AG04450 (cell line): ENCODE measurements at regions not wholly inside any gene's neighbourhood (a gene's known extent, or its start where the extent isn't known, plus 50 kb on each side); places are given as distances from the start of the nearest gene placed in this dataset.

ENCODE experiments used
- CTCF ChIA-PET: fragments of 300-600, 350-600 bp; formaldehyde crosslinking; extraction: SDS; loops from one replicate; lab custom pipeline; 2022; ENCODE audit warnings: antibody characterized with exemption, inconsistent platforms; lab: Charles Lee
- POLR2A ChIA-PET: fragments of 350-600 bp; formaldehyde crosslinking; extraction: SDS; loops from one replicate; lab custom pipeline; 2021; ENCODE audit warnings: antibody characterized with exemption, inconsistent platforms; lab: Yijun Ruan, JAX
- DNase-seq: peaks from one replicate; pipeline ENCODE4 v3.0.0-alpha.2; 2011; ENCODE audit warnings: low read depth, low spot score
- H3K27ac ChIP-seq: one replicate; pipeline ENCODE4 v1.5.1; 2012; ENCODE audit warnings: low read depth, low read length, control low read depth
- H3K27me3 ChIP-seq: one replicate; pipeline ENCODE4 v1.6.0; 2012; ENCODE audit warnings: low read length; ENCODE audit not compliant: control insufficient read depth, insufficient read depth
- H3K4me3 ChIP-seq: 2 replicates; pipeline ENCODE4 v1.5.1; 2011; ENCODE audit warnings: mild to moderate bottlenecking, low read depth, low read length, control low read depth
- H3K9me3 ChIP-seq: 2 replicates; pipeline ENCODE4 v1.5.1; 2012; ENCODE audit warnings: low read length; ENCODE audit not compliant: control insufficient read depth, insufficient read depth
- TF ChIP-seq, protein P1 (sequence below): IDR thresholded peaks from 2 replicates; pipeline ENCODE4 v1.5.1; 2011; ENCODE audit warnings: low read depth, low read length, control low read depth, inconsistent platforms

DNA sequence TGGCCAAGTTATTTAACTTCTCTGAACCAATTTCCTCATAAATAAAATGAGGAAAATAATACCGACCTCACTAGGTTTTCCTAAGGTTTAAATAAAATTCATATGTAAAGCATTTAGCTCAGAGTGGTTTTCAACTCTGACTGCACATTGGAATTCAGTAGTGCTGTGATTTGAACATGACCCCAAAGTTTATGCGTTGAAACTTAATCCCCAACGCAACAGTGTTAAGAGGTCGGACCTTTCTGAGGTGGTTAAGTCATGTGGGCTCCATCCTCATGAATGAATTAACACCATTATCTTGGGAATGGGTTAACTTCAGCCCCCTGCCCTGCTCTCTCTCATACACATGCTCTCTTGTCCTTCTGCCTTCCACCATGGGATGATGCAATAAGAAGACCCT, 322.2 kb downstream of the AASDHPPT start:
- CTCF ChIA-PET = no interaction called here

DNA sequence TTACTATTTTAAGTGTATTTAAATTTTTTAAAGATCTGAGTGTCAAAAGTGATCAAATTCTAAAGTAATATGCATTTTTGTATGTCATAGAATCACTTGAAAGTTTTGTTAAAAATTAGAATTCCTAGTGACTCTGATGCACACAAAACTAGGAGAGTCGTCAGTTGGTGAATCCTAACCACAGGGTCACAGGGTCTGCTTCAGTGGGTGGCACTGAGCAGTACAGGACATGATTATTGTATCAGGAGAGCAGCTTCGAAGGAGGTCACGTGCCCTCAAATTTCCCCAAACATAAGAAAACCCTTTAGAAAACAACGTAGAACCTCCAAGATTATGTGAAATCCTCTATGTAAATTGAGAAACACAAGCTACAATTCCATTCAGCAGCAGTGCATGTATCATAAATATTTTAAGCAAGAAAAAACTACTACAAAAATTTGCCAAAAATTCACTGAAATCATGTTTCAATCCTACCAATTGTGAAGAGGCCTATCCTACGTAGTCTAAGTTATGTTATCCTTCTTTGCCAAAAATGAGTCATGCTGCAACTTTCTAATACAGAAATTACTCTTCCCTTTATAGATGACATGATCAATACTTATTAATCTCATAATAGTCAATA, 323.6 kb downstream of the AASDHPPT start:
- Histone ChIP-seq H3K27me3 (no peaks in the 10 kb centered on the region), H3K9me3 (no peaks in the 10 kb centered on the region), H3K4me3 (no peak overlapping the region), H3K27ac (peak overlapping the region; percentile 54)
- ChIA-PET POLR2A (no interaction called here), CTCF (no interaction called here)
- TF ChIP-seq, protein P1, sequence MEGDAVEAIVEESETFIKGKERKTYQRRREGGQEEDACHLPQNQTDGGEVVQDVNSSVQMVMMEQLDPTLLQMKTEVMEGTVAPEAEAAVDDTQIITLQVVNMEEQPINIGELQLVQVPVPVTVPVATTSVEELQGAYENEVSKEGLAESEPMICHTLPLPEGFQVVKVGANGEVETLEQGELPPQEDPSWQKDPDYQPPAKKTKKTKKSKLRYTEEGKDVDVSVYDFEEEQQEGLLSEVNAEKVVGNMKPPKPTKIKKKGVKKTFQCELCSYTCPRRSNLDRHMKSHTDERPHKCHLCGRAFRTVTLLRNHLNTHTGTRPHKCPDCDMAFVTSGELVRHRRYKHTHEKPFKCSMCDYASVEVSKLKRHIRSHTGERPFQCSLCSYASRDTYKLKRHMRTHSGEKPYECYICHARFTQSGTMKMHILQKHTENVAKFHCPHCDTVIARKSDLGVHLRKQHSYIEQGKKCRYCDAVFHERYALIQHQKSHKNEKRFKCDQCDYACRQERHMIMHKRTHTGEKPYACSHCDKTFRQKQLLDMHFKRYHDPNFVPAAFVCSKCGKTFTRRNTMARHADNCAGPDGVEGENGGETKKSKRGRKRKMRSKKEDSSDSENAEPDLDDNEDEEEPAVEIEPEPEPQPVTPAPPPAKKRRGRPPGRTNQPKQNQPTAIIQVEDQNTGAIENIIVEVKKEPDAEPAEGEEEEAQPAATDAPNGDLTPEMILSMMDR = no peak
- no peak for DNase-seq

More for the DNA sequence above, 322.2 kb downstream of the AASDHPPT start:
- peak overlapping the region; percentile 88 for H3K27ac ChIP-seq
- no peaks in the 10 kb centered on the region for H3K27me3 ChIP-seq
- TF ChIP-seq, protein P1 = no peak
- H3K4me3 ChIP-seq = no peak overlapping the region
- DNase-seq = no peak
- peaks cover 4% of the 10 kb centered on the region; the same call in 1 of the 2 replicates for H3K9me3 ChIP-seq
- POLR2A ChIA-PET = interaction anchor here (0.7 to 1.5 kb wide), 8 partner anchors 26 to 292 kb away, joined by 3 to 5 read pairs (median 3); no protein-coding TSS in a partner anchor

DNA sequence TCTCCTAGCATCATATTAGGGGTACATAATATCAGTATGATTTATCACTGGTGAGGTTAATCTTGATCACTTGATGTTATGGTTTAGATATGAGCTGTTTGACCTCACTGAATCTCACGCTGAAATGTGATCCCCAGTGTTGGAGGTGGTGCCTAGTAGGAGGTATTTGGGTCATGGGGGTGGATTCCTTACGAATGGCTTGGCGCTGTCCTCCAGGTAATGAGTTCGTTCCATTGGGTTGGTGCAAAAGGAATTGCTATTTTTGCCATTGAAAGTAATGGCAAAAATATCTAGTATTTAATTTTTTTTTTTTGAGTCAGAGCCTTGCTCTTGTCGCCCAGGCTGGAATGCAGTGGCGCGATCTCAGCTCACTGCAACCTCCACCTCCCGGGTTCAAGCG, 326.3 kb downstream of the AASDHPPT start:
- ChIA-PET POLR2A (no interaction called here), CTCF (no interaction called here)
- TF ChIP-seq, protein P1 = no peak
- H3K9me3 ChIP-seq = no peaks in the 10 kb centered on the region
- H3K4me3 ChIP-seq = no peak overlapping the region
- H3K27ac ChIP-seq = no peak overlapping the region
- no peaks in the 10 kb centered on the region for H3K27me3 ChIP-seq
- DNase-seq = no peak

DNA sequence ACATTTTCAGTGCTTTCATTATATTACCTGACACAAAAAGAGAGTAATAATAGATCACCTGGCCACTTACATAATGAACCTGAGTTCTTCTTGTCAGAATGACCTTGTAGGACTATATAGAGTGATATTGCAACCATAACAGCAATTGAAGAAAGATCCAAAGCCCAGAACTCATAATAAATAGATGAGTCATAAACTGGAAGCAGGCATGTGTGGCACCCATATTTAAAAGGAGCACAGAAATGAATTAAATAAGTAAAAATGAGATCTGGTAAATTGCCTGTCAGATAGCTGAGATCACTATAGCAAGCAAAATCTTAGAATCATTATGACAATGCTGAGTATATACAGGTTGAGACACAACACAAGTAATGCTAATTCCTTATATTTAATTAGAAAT, 331.8 kb downstream of the AASDHPPT start:
- CTCF ChIA-PET = no interaction called here
- POLR2A ChIA-PET = no interaction called here
- DNase-seq = no peak
- H3K9me3 ChIP-seq = no peaks in the 10 kb centered on the region
- no peak overlapping the region for H3K4me3 ChIP-seq
- H3K27ac ChIP-seq = no peak overlapping the region
- TF ChIP-seq, protein P1 = no peak
- H3K27me3 ChIP-seq = no peaks in the 10 kb centered on the region

DNA sequence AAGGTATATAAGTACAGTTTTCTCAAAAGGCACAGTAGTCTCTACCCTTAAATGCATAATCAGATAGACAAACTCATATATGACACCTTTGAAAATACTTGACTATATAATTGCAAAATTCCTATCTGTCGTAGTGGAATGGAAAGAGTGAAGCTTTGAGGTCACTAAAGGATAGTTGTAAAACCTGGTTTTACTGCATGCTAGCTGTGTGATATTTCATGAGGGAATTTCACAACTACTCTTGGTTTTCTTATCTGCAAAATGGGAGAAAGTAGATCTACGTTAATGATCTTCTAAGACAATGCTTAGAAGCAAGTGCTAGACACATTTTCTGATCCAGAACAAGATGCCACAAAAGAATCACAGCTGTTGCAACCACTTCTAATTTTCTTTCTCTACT, 332.2 kb downstream of the AASDHPPT start:
- CTCF ChIA-PET = no interaction called here

More for the DNA sequence above, 332.2 kb downstream of the AASDHPPT start:
- no peaks in the 10 kb centered on the region for H3K9me3 ChIP-seq
- no peak for DNase-seq
- H3K4me3 ChIP-seq = no peak overlapping the region
- POLR2A ChIA-PET = no interaction called here
- TF ChIP-seq, protein P1 = no peak
- no peaks in the 10 kb centered on the region for H3K27me3 ChIP-seq
- no peak overlapping the region for H3K27ac ChIP-seq
